ENCODE measurements at regions not wholly inside any gene's neighbourhood (a gene's known extent, or its start where the extent isn't known, plus 50 kb on each side); places are given as distances from the start of the nearest gene placed in this dataset.

GRCh38 chr11:80458376-80458775, 1017.5 kb upstream of the TENM4 start:
- no peak for DNase-seq (ENCODE audit: low read depth, low spot score)

GRCh38 chr11:80457823-80458222, 1017.0 kb upstream of the TENM4 start:
- no peak for DNase-seq (ENCODE audit: low read depth, low spot score)

GRCh38 chr11:80455818-80456217, 1015.0 kb upstream of the TENM4 start:
- no peak for DNase-seq (ENCODE audit: low read depth, low spot score)

GRCh38 chr11:80451105-80451504, 1010.3 kb upstream of the TENM4 start:
- DNase-seq (ENCODE audit: low read depth, low spot score): no peak

- DNase-seq (ENCODE audit: low read depth, low spot score): no peak
These were observed 1007.9 kb upstream of the TENM4 start for GRCh38 chr11:80448709-80449108.

- DNase-seq (ENCODE audit: low read depth, low spot score): no peak
These were observed 1002.3 kb upstream of the TENM4 start for GRCh38 chr11:80443177-80443576.

- DNase-seq (ENCODE audit: low read depth, low spot score): no peak
These were observed 1001.0 kb upstream of the TENM4 start for GRCh38 chr11:80441821-80442220.

- DNase-seq (ENCODE audit: low read depth, low spot score): no peak
These were observed 1000.0 kb upstream of the TENM4 start for GRCh38 chr11:80440835-80441234.

GRCh38 chr11:80436547-80436946, 995.7 kb upstream of the TENM4 start:
- no peak for DNase-seq (ENCODE audit: low read depth, low spot score)

GRCh38 chr11:80435345-80435744, 994.5 kb upstream of the TENM4 start:
- DNase-seq (ENCODE audit: low read depth, low spot score): no peak

- DNase-seq (ENCODE audit: low read depth, low spot score): no peak
These were observed 991.2 kb upstream of the TENM4 start for GRCh38 chr11:80432057-80432456.

- DNase-seq (ENCODE audit: low read depth, low spot score): no peak
These were observed 983.3 kb upstream of the TENM4 start for GRCh38 chr11:80424012-80424695.

GRCh38 chr11:80420374-80420773, 979.5 kb upstream of the TENM4 start:
- no peak for DNase-seq (ENCODE audit: low read depth, low spot score)

GRCh38 chr11:80417681-80418080, 976.9 kb upstream of the TENM4 start:
- peak; percentile 41 for DNase-seq (ENCODE audit: low read depth, low spot score)

- no peak for DNase-seq (ENCODE audit: low read depth, low spot score)
These were observed 974.8 kb upstream of the TENM4 start for GRCh38 chr11:80415580-80415979.

- no peak for DNase-seq (ENCODE audit: low read depth, low spot score)
These were observed 973.6 kb upstream of the TENM4 start for GRCh38 chr11:80414181-80415165.

- DNase-seq (ENCODE audit: low read depth, low spot score): no peak
These were observed 971.8 kb upstream of the TENM4 start for GRCh38 chr11:80412604-80413003.

GRCh38 chr11:80393210-80393609, 952.4 kb upstream of the TENM4 start:
- no peak for DNase-seq (ENCODE audit: low read depth, low spot score)

GRCh38 chr11:80390505-80390904, 949.7 kb upstream of the TENM4 start:
- DNase-seq (ENCODE audit: low read depth, low spot score): no peak

- DNase-seq (ENCODE audit: low read depth, low spot score): no peak
These were observed 947.7 kb upstream of the TENM4 start for GRCh38 chr11:80388536-80388935.

- DNase-seq (ENCODE audit: low read depth, low spot score): peak; percentile 4
These were observed 947.3 kb upstream of the TENM4 start for GRCh38 chr11:80388130-80388529.

GRCh38 chr11:80383655-80384054, 942.8 kb upstream of the TENM4 start:
- DNase-seq (ENCODE audit: low read depth, low spot score): no peak
